ENCODE measurements at regions not wholly inside any gene's neighbourhood (a gene's known extent, or its start where the extent isn't known, plus 50 kb on each side); places are given as distances from the start of the nearest gene placed in this dataset.

DNA sequence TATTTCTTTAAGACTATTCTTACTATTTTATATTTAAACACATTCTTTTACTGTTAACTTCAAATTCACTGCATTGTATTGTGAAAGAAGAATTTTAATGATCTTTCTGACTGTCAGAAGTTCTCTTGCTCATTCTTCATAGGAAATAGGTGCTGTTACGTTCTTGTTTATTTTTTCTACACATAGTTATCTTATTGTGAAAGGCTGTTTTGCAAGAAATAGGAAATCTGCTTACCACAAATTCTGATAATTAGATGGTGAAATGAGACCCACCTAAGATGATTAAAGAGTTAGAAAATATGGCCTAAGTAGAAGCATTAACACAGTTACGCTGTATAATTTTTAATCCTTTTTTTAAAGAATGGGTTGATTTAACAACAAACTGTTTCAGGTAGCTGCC, 316.1 kb upstream of the ZFP42 start:
- Histone ChIP-seq H3K36me3 (ENCODE audit: control insufficient read depth in 2 of 2, insufficient read depth in 1 of 2, low read length in 2 of 2) (no peaks in the 10 kb centered on the region), H3K4me1 (ENCODE audit: control insufficient read depth, insufficient read depth, low read length) (no peaks in the 10 kb centered on the region), H3K9me3 (ENCODE audit: control insufficient read depth, insufficient read depth, low read depth, low read length) (no peaks in the 10 kb centered on the region), H3K27ac (ENCODE audit: extremely low read depth, low read depth, low read length) (no peak overlapping the region), H3K4me3 (ENCODE audit: low read depth, low read length) (no peak overlapping the region)
- POLR2A ChIA-PET: no interaction called here
- CTCF ChIA-PET: interaction anchor here (0.7 kb wide), 1 partner anchor 111 kb away, joined by 4 read pairs; no protein-coding TSS in a partner anchor
- TF ChIP-seq ZNF621 (tag by site-specific recombination; IDR thresholded peaks at IDR 0.05): no peak
- TF ChIP-seq ZBTB8A (tag by site-specific recombination; IDR thresholded peaks at IDR 0.05): no peak
- no peak for TF ChIP-seq KLF8 (tag by site-specific recombination; IDR thresholded peaks at IDR 0.05)
- no peak for TF ChIP-seq ZNF140 (tag by site-specific recombination; IDR thresholded peaks at IDR 0.05)
- TF ChIP-seq ZNF37A (tag by site-specific recombination; IDR thresholded peaks at IDR 0.05): no peak
- no peak for TF ChIP-seq ZNF623 (tag by site-specific recombination; IDR thresholded peaks at IDR 0.05)
- no peak for TF ChIP-seq BCL11B (tag by site-specific recombination; IDR thresholded peaks at IDR 0.05; ENCODE audit: low read depth)
- TF ChIP-seq ZSCAN23 (tag by site-specific recombination; IDR thresholded peaks at IDR 0.05): no peak
- no peak for TF ChIP-seq ZNF404 (tag by site-specific recombination; IDR thresholded peaks at IDR 0.05)

- POLR2A ChIA-PET: no interaction called here
- H3K4me3 ChIP-seq (ENCODE audit: low read depth, low read length): no peak overlapping the region
- no peak overlapping the region for H3K27ac ChIP-seq (ENCODE audit: extremely low read depth, low read depth, low read length)
- no peaks in the 10 kb centered on the region for H3K9me3 ChIP-seq (ENCODE audit: control insufficient read depth, insufficient read depth, low read depth, low read length)
- CTCF ChIA-PET: no interaction called here
- TF ChIP-seq ZNF792 (tag by site-specific recombination; IDR thresholded peaks at IDR 0.05) (no peak), ZNF658 (tag by site-specific recombination; IDR thresholded peaks at IDR 0.05) (no peak), ZNF350 (tag by site-specific recombination; IDR thresholded peaks at IDR 0.05) (no peak), KLF10 (tag by site-specific recombination; IDR thresholded peaks at IDR 0.05) (no peak), ZNF133 (tag by site-specific recombination; IDR thresholded peaks at IDR 0.05) (no peak), BCL11A (tag by site-specific recombination; IDR thresholded peaks at IDR 0.05; ENCODE audit: low read depth) (no peak), ZNF777 (tag by site-specific recombination; IDR thresholded peaks at IDR 0.05; ENCODE audit: borderline replicate concordance) (no peak), ZIC2 (tag by site-specific recombination; IDR thresholded peaks at IDR 0.05) (no peak), KLF7 (tag by site-specific recombination; IDR thresholded peaks at IDR 0.05; ENCODE audit: borderline replicate concordance) (no peak), SALL2 (tag by site-specific recombination; IDR thresholded peaks at IDR 0.05; ENCODE audit: borderline replicate concordance) (no peak), SCRT1 (tag by site-specific recombination; IDR thresholded peaks at IDR 0.05; ENCODE audit: borderline replicate concordance) (no peak), ZNF423 (tag by site-specific recombination; IDR thresholded peaks at IDR 0.05) (no peak)
- TF ChIP-seq, protein P1, sequence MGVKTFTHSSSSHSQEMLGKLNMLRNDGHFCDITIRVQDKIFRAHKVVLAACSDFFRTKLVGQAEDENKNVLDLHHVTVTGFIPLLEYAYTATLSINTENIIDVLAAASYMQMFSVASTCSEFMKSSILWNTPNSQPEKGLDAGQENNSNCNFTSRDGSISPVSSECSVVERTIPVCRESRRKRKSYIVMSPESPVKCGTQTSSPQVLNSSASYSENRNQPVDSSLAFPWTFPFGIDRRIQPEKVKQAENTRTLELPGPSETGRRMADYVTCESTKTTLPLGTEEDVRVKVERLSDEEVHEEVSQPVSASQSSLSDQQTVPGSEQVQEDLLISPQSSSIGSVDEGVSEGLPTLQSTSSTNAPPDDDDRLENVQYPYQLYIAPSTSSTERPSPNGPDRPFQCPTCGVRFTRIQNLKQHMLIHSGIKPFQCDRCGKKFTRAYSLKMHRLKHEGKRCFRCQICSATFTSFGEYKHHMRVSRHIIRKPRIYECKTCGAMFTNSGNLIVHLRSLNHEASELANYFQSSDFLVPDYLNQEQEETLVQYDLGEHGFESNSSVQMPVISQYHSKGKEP (tag by site-specific recombination; IDR thresholded peaks at IDR 0.05): no peak
- TF ChIP-seq, protein P2, sequence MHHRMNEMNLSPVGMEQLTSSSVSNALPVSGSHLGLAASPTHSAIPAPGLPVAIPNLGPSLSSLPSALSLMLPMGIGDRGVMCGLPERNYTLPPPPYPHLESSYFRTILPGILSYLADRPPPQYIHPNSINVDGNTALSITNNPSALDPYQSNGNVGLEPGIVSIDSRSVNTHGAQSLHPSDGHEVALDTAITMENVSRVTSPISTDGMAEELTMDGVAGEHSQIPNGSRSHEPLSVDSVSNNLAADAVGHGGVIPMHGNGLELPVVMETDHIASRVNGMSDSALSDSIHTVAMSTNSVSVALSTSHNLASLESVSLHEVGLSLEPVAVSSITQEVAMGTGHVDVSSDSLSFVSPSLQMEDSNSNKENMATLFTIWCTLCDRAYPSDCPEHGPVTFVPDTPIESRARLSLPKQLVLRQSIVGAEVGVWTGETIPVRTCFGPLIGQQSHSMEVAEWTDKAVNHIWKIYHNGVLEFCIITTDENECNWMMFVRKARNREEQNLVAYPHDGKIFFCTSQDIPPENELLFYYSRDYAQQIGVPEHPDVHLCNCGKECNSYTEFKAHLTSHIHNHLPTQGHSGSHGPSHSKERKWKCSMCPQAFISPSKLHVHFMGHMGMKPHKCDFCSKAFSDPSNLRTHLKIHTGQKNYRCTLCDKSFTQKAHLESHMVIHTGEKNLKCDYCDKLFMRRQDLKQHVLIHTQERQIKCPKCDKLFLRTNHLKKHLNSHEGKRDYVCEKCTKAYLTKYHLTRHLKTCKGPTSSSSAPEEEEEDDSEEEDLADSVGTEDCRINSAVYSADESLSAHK (tag by site-specific recombination; IDR thresholded peaks at IDR 0.05): no peak
- no peaks in the 10 kb centered on the region for H3K4me1 ChIP-seq (ENCODE audit: control insufficient read depth, insufficient read depth, low read length)
- no peaks in the 10 kb centered on the region for H3K36me3 ChIP-seq (ENCODE audit: control insufficient read depth in 2 of 2, insufficient read depth in 1 of 2, low read length in 2 of 2)
Measured at GRCh38 chr4:187685247-187685646, 310.3 kb upstream of the ZFP42 start.

All from HEK293 (cell line).